HCT116 (cell line): ENCODE measurements at regions not wholly inside any gene's neighbourhood (a gene's known extent, or its start where the extent isn't known, plus 50 kb on each side); places are given as distances from the start of the nearest gene placed in this dataset.

Experiments
- CTCF ChIP-seq, 3 experiments: fragments of 200-600 bp in 1 of 3; sonication (generic) in 1 of 3; IDR thresholded peaks in 2 of 3; conservative IDR thresholded peaks in 1 of 3; 2 replicates each; pipeline ENCODE4 v1.5.1; 2012 to 2017; ENCODE audit warnings: low read depth in 2 of 3, low read length in 2 of 3, antibody characterized with exemption in 1 of 3, borderline replicate concordance in 1 of 3, control low read depth in 1 of 3, mild to moderate bottlenecking in 1 of 3, mixed read lengths in 1 of 3, mixed run types in 1 of 3, moderate library complexity in 1 of 3; ENCODE audit not compliant: insufficient read depth in 1 of 3
- POLR2A ChIP-seq: IDR thresholded peaks from 2 replicates; pipeline ENCODE4 v1.7.0; 2011; ENCODE audit warnings: borderline replicate concordance; ENCODE audit not compliant: insufficient read depth, insufficient read length; ENCODE audit errors: extremely low read depth

GRCh38 chr18:77495079-77495478 lies 245.4 kb downstream of the GALR1 start:
- TF ChIP-seq POLR2A (no peak), CTCF (IDR thresholded peaks at IDR 0.05 in 2 of 3, conservative IDR thresholded peaks at IDR 0.05 in 1 of 3; ENCODE audit: borderline replicate concordance in 1 of 3, insufficient read depth in 1 of 3, low read depth in 2 of 3, low read length in 2 of 3) (no peak)
